ENCODE measurements at regions not wholly inside any gene's neighbourhood (a gene's known extent, or its start where the extent isn't known, plus 50 kb on each side); places are given as distances from the start of the nearest gene placed in this dataset.

DNA sequence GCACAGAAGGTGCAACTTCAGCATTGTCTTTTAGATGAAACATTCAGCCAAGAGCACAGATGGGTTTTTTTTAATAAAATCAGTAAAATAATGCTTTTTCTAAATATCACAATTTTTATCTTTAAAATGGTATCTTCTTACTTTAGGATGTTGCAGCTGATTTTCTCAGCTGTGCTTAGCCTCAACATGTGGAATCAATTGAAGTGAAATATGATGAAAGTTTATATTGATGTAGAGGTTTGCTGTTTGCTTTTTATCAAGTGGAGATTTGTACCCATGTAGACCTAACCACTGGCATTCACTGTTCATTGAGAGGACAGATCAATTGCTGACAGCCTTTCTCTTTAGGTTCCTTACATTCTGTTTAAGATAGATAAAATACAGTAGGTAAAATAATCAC lies 107.8 kb downstream of the CYB561 start:
- TF ChIP-seq, protein P1, sequence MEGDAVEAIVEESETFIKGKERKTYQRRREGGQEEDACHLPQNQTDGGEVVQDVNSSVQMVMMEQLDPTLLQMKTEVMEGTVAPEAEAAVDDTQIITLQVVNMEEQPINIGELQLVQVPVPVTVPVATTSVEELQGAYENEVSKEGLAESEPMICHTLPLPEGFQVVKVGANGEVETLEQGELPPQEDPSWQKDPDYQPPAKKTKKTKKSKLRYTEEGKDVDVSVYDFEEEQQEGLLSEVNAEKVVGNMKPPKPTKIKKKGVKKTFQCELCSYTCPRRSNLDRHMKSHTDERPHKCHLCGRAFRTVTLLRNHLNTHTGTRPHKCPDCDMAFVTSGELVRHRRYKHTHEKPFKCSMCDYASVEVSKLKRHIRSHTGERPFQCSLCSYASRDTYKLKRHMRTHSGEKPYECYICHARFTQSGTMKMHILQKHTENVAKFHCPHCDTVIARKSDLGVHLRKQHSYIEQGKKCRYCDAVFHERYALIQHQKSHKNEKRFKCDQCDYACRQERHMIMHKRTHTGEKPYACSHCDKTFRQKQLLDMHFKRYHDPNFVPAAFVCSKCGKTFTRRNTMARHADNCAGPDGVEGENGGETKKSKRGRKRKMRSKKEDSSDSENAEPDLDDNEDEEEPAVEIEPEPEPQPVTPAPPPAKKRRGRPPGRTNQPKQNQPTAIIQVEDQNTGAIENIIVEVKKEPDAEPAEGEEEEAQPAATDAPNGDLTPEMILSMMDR (conservative IDR thresholded peaks at IDR 0.05; ENCODE audit: low read depth in 2 of 2) = no peak
- TF ChIP-seq EZH2 (IDR thresholded peaks at IDR 0.05; ENCODE audit: low read depth, unreplicated experiment) (no peak), EZH2phosphoT487 (IDR thresholded peaks at IDR 0.05; ENCODE audit: unreplicated experiment) (no peak)
- TF ChIP-seq, protein P2, sequence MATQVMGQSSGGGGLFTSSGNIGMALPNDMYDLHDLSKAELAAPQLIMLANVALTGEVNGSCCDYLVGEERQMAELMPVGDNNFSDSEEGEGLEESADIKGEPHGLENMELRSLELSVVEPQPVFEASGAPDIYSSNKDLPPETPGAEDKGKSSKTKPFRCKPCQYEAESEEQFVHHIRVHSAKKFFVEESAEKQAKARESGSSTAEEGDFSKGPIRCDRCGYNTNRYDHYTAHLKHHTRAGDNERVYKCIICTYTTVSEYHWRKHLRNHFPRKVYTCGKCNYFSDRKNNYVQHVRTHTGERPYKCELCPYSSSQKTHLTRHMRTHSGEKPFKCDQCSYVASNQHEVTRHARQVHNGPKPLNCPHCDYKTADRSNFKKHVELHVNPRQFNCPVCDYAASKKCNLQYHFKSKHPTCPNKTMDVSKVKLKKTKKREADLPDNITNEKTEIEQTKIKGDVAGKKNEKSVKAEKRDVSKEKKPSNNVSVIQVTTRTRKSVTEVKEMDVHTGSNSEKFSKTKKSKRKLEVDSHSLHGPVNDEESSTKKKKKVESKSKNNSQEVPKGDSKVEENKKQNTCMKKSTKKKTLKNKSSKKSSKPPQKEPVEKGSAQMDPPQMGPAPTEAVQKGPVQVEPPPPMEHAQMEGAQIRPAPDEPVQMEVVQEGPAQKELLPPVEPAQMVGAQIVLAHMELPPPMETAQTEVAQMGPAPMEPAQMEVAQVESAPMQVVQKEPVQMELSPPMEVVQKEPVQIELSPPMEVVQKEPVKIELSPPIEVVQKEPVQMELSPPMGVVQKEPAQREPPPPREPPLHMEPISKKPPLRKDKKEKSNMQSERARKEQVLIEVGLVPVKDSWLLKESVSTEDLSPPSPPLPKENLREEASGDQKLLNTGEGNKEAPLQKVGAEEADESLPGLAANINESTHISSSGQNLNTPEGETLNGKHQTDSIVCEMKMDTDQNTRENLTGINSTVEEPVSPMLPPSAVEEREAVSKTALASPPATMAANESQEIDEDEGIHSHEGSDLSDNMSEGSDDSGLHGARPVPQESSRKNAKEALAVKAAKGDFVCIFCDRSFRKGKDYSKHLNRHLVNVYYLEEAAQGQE (IDR thresholded peaks at IDR 0.05; ENCODE audit: unreplicated experiment) = no peak
